HFFc6 (cell line): ENCODE measurements at regions not wholly inside any gene's neighbourhood (a gene's known extent, or its start where the extent isn't known, plus 50 kb on each side); places are given as distances from the start of the nearest gene placed in this dataset.

Experiments used
- DNase-seq: peaks from one replicate; pipeline ENCODE4 v3.0.0-alpha.2; 2018
- H3K27ac Mint-ChIP-seq: 2 replicates; pipeline ENCODE4 v1.8.0; 2020; ENCODE audit warnings: mild to moderate bottlenecking, mixed read lengths
- H3K27me3 Mint-ChIP-seq: 2 replicates; pipeline ENCODE4 v1.8.0; 2021; ENCODE audit warnings: mild to moderate bottlenecking, moderate library complexity, mixed read lengths; ENCODE audit not compliant: insufficient read depth
- H3K36me3 Mint-ChIP-seq: 2 replicates; pipeline ENCODE4 v1.8.0; 2021; ENCODE audit warnings: low read depth, mixed read lengths
- H3K4me1 Mint-ChIP-seq: 2 replicates; pipeline ENCODE4 v1.8.0; 2020; ENCODE audit warnings: low read depth, mixed read lengths
- H3K4me3 Mint-ChIP-seq: 2 replicates; pipeline ENCODE4 v1.8.0; 2020; ENCODE audit warnings: mild to moderate bottlenecking, moderate library complexity, mixed read lengths
- H3K9me3 Mint-ChIP-seq: 2 replicates; pipeline ENCODE4 v1.8.0; 2020; ENCODE audit warnings: mild to moderate bottlenecking, mixed read lengths
- CTCF ChIP-seq: fragments of 200-600 bp; sonication (generic); IDR thresholded peaks from 2 replicates; pipeline ENCODE4 v1.5.0; 2021; ENCODE audit warnings: antibody characterized with exemption, mild to moderate bottlenecking

DNA sequence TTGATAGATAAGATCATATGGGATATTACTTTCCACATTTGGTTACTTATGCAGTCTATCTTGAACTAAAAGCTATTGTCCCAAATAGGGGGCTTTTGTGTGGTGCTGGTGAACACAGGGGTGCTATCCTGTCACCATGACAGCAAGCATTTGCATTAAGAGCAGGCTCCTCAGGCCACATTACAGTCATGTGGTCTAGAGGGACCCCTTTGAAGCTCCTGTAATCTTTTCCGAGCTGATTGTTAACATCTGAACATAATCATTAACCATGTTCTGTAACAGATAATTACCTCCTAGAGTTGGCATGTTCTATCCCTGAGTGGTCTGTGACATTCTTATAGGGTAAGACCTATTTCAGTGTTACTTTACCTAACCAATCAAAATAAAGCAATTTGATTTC lies 178.8 kb downstream of the KTN1 start:
- H3K36me3 Mint-ChIP-seq: no peaks in the 10 kb centered on the region
- H3K9me3 Mint-ChIP-seq: no peaks in the 10 kb centered on the region; the same call in 1 of the 2 replicates
- peaks cover 21% of the 10 kb centered on the region for H3K27me3 Mint-ChIP-seq
- no peak overlapping the region for H3K4me3 Mint-ChIP-seq
- H3K4me1 Mint-ChIP-seq: peaks cover 7% of the 10 kb centered on the region; the same call in 1 of the 2 replicates
- no peak for DNase-seq
- TF ChIP-seq CTCF: no peak
- H3K27ac Mint-ChIP-seq: no peak overlapping the region

DNA sequence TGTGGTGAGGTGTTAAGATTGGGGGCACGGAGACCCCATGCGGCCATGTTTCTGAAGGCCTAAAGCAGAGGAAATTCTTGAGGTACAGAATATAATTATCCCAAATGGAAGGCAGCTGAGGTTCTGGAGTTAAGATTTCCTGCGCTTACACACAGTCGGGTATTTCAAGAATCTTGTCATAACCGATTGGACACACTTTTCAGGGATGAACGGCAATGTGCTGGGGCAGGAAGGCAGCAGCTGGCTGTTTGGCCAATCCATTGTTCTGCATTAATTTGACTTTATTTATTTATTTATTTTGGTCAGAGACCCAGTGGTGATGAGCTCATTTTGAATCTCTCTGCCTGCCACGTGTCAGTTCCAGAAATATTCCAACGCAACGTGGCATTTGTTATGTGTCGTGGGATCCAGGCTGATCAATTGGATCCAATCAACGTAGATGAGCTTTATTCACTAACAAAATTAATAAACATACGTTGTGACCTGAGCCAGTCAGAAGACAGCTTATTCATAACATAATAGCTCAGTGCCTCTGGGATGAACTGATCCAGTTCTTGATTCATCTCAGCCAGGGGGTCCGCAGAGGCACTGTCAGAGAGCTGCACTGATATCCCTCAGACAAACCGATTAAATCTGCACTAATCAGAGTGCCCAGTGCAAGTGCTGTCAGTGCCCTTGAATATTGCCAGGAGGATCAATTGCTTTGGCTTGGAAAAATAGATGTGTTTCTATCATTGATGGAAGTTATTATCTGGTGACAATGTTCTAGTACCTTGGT lies 181.0 kb downstream of the KTN1 start:
- H3K36me3 Mint-ChIP-seq: no peaks in the 10 kb centered on the region
- no peak overlapping the region for H3K27ac Mint-ChIP-seq
- no peaks in the 10 kb centered on the region for H3K4me1 Mint-ChIP-seq
- H3K9me3 Mint-ChIP-seq: no peaks in the 10 kb centered on the region; the same call in 1 of the 2 replicates
- peaks cover 16% of the 10 kb centered on the region for H3K27me3 Mint-ChIP-seq
- TF ChIP-seq CTCF: no peak
- no peak overlapping the region for H3K4me3 Mint-ChIP-seq
- no peak for DNase-seq

- no peaks in the 10 kb centered on the region; the same call in 1 of the 2 replicates for H3K9me3 Mint-ChIP-seq
- no peak for DNase-seq
- peaks cover 12% of the 10 kb centered on the region for H3K27me3 Mint-ChIP-seq
- H3K27ac Mint-ChIP-seq: no peak overlapping the region
- no peaks in the 10 kb centered on the region for H3K4me1 Mint-ChIP-seq
- H3K36me3 Mint-ChIP-seq: no peaks in the 10 kb centered on the region
- no peak overlapping the region for H3K4me3 Mint-ChIP-seq
- no peak for TF ChIP-seq CTCF
These were observed 181.6 kb downstream of the KTN1 start for GRCh38 chr14:55761651-55762050.

DNA sequence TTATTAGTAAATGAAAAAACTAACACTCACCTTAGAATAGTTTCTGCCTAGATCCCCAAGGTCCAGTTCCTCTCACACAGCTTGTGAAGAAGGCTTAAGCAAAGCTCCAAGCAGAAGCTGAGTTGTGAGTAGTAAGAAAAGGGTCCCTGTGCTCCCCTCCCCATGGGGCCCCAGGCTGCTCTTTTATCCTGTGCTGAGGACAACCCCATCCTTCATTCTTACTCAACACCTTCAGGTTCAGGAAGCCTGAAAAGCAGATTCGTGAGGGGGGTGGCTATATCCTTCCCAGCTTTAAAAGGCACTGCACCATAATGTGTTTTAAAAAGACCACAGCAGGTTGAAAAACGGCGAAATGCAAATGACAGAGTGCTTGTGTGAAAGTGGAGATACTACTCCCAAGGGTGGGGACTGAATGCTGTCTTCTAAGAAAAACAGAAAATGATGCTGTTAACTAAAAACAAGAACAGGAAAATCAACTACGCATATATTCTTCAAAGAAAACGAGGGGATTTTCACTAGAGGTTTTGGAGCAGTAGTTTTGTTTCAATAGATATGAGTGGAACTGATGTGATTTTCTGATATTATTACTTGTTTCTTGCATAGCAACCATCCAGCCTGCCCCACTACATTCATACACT lies 182.7 kb downstream of the KTN1 start:
- H3K27ac Mint-ChIP-seq: no peak overlapping the region
- peaks cover 13% of the 10 kb centered on the region for H3K27me3 Mint-ChIP-seq
- H3K9me3 Mint-ChIP-seq: no peaks in the 10 kb centered on the region; the same call in 1 of the 2 replicates
- no peak for TF ChIP-seq CTCF
- no peak overlapping the region for H3K4me3 Mint-ChIP-seq
- no peak for DNase-seq
- H3K4me1 Mint-ChIP-seq: no peaks in the 10 kb centered on the region
- H3K36me3 Mint-ChIP-seq: no peaks in the 10 kb centered on the region

DNA sequence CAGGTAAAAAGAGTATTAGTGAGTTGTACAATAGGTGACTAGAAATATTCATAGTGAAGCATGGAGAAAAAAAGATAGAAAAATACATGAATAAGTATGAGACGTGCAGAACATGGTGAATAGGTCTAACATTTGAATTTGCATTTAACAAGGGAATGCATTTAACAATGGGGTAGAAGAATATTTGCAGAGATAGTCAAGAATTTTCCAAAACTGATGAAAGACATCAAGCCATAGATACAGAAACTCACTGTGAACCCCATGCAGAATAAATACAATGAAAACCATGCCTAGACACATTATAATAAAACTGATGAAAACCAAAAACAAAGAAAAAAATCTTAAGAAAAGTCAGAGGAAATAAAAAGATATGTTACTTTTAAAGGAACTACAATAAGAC lies 184.8 kb downstream of the KTN1 start:
- no peaks in the 10 kb centered on the region for H3K36me3 Mint-ChIP-seq
- H3K27me3 Mint-ChIP-seq: peaks cover 8% of the 10 kb centered on the region
- no peak for DNase-seq
- no peaks in the 10 kb centered on the region; the same call in 1 of the 2 replicates for H3K9me3 Mint-ChIP-seq
- no peak overlapping the region for H3K27ac Mint-ChIP-seq
- H3K4me3 Mint-ChIP-seq: no peak overlapping the region
- TF ChIP-seq CTCF: no peak
- no peaks in the 10 kb centered on the region for H3K4me1 Mint-ChIP-seq
